Duodenal mucosa (tissue), 2 donors: ENCODE measurements at regions not wholly inside any gene's neighbourhood (a gene's known extent, or its start where the extent isn't known, plus 50 kb on each side); places are given as distances from the start of the nearest gene placed in this dataset.
"Not testable (repeated sequence)": the region's sequence is repeated elsewhere in the genome, so short reads cannot be mapped to it uniquely, and the experiment has no call there.

Source experiments
- H3K27ac ChIP-seq: one replicate; pipeline ENCODE4 v1.7.0; 2013; ENCODE audit warnings: low read depth, low read length
- H3K27me3 ChIP-seq, 2 donors: one replicate each; pipeline ENCODE4 v1.7.0; 2013; ENCODE audit warnings: low read length in 2 of 2, control low read depth in 1 of 2; ENCODE audit not compliant: insufficient read depth in 2 of 2, control insufficient read depth in 1 of 2
- H3K36me3 ChIP-seq, 2 donors: one replicate each; pipeline ENCODE4 v1.7.0; 2013; ENCODE audit warnings: low read length in 2 of 2, control low read depth in 1 of 2; ENCODE audit not compliant: insufficient read depth in 2 of 2, control insufficient read depth in 1 of 2
- H3K4me1 ChIP-seq, 2 donors: one replicate each; pipeline ENCODE4 v1.7.0; 2013; ENCODE audit warnings: low read length in 2 of 2, control low read depth in 1 of 2; ENCODE audit not compliant: insufficient read depth in 2 of 2, control insufficient read depth in 1 of 2
- H3K4me3 ChIP-seq, 2 donors: one replicate each; pipeline ENCODE4 v1.7.0; 2013; ENCODE audit warnings: low read length in 2 of 2, low read depth in 1 of 2
- H3K9ac ChIP-seq, 2 donors: one replicate each; pipeline ENCODE4 v1.7.0; 2013; ENCODE audit warnings: low read length in 2 of 2, low read depth in 1 of 2
- H3K9me3 ChIP-seq, 2 donors: one replicate each; pipeline ENCODE4 v1.7.0; 2013; ENCODE audit warnings: low read length in 2 of 2, control low read depth in 1 of 2; ENCODE audit not compliant: control insufficient read depth in 1 of 2

DNA sequence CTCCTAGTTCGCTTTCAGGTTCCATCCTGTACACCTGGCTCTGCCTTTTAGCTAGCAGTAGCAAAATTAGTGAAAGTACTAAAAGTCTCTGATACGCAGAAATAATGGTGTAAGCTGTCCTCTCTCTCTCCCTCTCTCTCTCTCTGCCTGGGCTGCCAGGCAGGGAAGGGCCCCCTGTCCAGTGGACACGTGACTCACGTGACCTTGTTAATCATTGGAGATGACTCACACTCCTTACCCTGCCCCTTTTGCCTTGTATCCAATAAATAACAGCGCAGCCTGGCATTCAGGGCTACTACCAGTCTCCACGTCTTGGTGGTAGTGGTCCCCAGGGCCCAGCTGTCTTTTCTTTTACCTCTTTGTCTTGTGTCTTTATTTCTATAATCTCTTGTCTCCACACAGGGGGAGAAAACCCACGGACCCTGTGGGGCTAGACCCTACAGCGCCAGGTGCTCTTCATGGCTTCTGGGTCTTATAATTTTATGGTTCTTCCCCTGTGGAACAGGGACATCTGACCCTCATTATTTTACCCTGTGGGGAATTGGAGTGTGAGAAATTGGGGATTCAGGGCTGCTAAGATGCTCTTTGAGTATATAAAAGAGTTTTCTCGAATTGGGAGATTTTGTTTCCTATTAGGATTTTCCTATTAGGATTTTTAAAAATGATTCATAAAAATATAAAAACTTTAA is 1348.2 kb downstream of the GATA3 start:
- not testable (repeated sequence) for H3K9me3 ChIP-seq, H3K4me3 ChIP-seq, H3K9ac ChIP-seq, H3K27ac ChIP-seq, H3K36me3 ChIP-seq, H3K4me1 ChIP-seq, H3K27me3 ChIP-seq

DNA sequence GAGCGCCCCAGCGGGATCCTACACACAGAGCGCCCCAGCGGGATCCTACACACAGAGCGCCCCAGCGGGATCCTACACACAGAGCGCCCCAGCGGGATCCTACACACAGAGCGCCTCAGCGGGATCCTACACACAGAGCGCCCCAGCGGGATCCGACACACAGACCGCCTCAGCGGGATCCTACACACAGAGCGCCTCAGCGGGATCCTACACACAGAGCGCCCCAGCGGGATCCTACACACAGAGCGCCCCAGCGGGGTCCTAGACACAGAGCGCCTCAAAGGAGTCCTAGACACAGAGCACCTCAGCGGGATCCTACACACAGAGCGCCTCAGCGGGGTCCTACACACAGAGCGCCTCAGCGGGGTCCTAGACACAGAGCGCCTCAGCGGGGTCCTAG is 1352.7 kb downstream of the GATA3 start:
- not testable (repeated sequence) for H3K36me3 ChIP-seq, H3K9ac ChIP-seq, H3K4me3 ChIP-seq, H3K4me1 ChIP-seq, H3K27ac ChIP-seq, H3K9me3 ChIP-seq, H3K27me3 ChIP-seq

DNA sequence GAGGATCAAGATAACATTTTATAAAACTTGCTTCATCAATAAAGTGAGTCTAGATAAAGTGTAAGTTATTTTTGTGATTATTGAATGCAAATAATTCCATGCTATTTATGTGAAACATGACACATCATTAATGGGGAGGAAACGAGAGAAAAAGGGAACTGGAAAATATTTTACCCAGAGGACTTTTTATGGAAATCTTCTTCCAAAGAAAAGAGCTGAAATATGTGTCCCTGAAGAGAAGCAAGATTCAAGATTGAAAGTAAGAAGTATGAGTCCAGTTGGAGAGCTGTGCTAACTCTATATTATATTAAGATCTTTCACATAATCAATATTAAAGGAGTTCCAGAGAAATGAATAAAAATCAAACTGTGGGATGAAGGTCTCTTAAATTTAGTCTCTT is 1361.8 kb downstream of the GATA3 start:
- no peak overlapping the region for H3K27ac ChIP-seq
- H3K9ac ChIP-seq, result no peak overlapping the region
- H3K4me1 ChIP-seq, result no peaks in the 10 kb centered on the region
- H3K9me3 ChIP-seq, result no peaks in the 10 kb centered on the region
- no peaks in the 10 kb centered on the region for H3K36me3 ChIP-seq
- no peak overlapping the region for H3K4me3 ChIP-seq
- no peaks in the 10 kb centered on the region for H3K27me3 ChIP-seq

DNA sequence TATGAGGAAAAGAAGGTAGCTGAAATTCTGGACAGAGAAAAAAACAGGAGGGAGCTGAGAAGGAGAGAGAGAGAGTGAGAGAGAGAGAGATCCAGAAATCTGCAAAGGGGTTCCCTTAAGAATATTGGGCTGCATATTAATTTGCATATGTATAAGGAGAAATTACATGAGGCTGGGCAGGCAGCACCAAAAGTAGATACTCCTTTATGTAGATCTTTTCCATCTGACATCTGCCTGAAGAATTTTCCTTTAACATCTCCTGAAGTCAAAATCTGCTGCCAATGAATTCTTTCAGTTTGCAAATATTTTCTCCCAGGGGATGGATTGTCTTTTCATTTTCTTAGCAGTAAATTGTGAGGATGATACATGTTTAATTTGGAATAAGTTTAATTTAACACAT is 1365.3 kb downstream of the GATA3 start:
- Histone ChIP-seq H3K27me3 (no peaks in the 10 kb centered on the region), H3K4me1 (no peaks in the 10 kb centered on the region), H3K27ac (no peak overlapping the region), H3K4me3 (no peak overlapping the region), H3K9ac (no peak overlapping the region), H3K9me3 (no peaks in the 10 kb centered on the region), H3K36me3 (no peaks in the 10 kb centered on the region)

DNA sequence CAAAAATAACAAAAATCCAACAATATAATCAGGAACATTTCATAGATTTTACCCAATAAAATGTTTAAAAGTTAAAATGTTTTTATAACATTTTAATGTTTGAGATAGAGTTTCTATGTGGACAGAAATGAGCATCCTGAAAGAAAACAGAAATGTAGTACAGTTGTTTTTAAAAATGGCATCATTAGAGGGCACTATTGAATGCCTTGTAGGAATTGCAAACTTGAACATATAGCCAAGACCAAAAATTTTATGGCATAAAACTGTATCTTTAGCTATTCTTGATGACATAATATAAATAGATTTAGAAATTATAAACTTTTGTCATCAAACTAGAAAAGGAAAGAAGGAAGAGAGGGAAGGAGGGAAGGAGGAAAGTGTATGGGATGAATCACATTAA is 1372.7 kb downstream of the GATA3 start:
- Histone ChIP-seq H3K4me3 (no peak overlapping the region), H3K4me1 (no peaks in the 10 kb centered on the region), H3K27me3 (no peaks in the 10 kb centered on the region), H3K27ac (no peak overlapping the region), H3K36me3 (no peaks in the 10 kb centered on the region), H3K9me3 (peaks cover 0 to 2% of the 10 kb centered on the region in 2 donors), H3K9ac (no peak overlapping the region)

DNA sequence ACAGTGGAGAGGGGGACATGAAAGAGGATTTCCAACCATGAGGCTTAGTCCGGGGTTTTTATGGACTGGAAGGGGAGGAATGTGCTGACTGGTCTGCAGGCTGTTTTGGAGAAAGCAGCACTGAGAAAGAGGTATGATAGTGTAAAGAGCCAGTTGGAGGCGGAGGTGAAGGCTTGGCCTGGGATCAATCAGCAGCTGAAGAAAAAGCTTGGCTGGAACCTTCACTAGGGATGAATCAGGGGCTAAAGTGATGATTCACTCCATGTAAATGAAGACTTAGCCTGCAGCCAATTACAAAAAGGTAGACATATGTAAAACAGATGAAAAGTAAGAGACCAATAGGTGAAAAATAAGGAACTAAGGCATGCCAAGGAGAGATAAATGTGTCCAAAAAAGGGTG is 1382.6 kb downstream of the GATA3 start:
- Histone ChIP-seq H3K27ac (no peak overlapping the region), H3K4me3 (no peak overlapping the region), H3K9ac (no peak overlapping the region), H3K27me3 (no peaks in the 10 kb centered on the region), H3K9me3 (peaks cover 0 to 9% of the 10 kb centered on the region in 2 donors), H3K36me3 (no peaks in the 10 kb centered on the region), H3K4me1 (no peaks in the 10 kb centered on the region)

DNA sequence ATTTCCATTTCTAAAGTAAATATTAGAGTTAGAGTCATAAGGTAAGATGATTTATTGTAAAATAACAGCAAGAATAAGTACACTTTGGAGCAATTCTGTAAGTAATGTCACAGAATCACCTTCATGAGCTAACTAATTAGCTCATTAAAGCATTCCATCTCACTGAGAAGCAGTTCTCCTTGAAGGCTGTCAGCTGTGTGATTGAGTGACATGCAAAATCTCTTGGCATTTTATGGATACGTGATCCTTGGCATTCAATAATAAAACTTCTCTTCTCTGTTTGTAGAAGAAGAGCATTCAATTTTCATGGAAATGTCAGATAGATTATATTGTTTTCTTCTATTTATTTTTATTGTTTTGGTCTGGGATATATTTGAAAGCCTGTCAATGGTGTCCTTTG is 1389.3 kb downstream of the GATA3 start:
- no peak overlapping the region for H3K27ac ChIP-seq
- no peaks in the 10 kb centered on the region for H3K27me3 ChIP-seq
- H3K9me3 ChIP-seq, result no peaks in the 10 kb centered on the region
- no peaks in the 10 kb centered on the region for H3K4me1 ChIP-seq
- no peaks in the 10 kb centered on the region for H3K36me3 ChIP-seq
- no peak overlapping the region for H3K9ac ChIP-seq
- H3K4me3 ChIP-seq, result no peak overlapping the region

DNA sequence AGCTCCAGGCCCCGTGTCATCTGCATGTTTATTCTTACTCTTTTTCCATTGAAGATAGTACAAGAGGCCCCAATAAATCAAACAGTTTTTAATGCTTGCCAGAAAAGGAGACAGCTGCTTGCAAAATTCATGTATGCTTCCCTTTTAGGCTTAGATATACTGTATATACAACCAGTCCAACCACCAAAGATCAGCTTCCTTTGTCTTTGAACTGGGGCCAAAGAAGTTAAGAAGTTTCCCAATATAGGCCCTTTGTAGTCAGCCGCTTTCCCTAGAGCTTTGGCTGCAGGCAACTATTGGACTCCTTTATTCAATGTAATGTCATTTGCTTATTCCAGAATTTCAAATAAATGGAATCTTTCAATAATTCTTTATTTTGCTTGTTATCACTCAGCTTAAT is 1395.0 kb downstream of the GATA3 start:
- H3K9ac ChIP-seq, result no peak overlapping the region
- peaks cover 0 to 9% of the 10 kb centered on the region in 2 donors for H3K9me3 ChIP-seq
- H3K4me3 ChIP-seq, result no peak overlapping the region
- no peaks in the 10 kb centered on the region for H3K4me1 ChIP-seq
- no peaks in the 10 kb centered on the region for H3K36me3 ChIP-seq
- no peak overlapping the region for H3K27ac ChIP-seq
- H3K27me3 ChIP-seq, result no peaks in the 10 kb centered on the region

DNA sequence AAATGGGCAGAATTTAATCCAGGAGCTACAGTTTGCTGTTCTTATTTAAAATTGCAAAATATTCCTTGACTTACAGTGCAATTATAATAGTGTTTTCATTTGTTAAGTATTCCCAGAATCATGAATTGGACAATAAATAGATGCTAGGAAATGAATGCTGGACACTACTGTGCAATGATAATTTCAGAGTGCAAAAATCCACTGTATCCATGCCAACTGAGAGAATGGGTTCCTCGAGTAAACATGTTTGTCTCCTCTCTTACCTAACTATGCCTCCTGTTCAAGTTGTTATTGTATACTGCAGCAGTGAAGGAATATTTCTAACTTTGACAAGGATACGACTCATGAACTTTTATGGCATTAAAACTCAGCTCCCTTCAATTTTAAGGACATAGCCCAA is 1396.3 kb downstream of the GATA3 start:
- Histone ChIP-seq H3K9ac (no peak overlapping the region), H3K4me1 (no peaks in the 10 kb centered on the region), H3K4me3 (no peak overlapping the region), H3K9me3 (peaks cover 0 to 10% of the 10 kb centered on the region in 2 donors), H3K27ac (no peak overlapping the region), H3K36me3 (no peaks in the 10 kb centered on the region), H3K27me3 (no peaks in the 10 kb centered on the region)

DNA sequence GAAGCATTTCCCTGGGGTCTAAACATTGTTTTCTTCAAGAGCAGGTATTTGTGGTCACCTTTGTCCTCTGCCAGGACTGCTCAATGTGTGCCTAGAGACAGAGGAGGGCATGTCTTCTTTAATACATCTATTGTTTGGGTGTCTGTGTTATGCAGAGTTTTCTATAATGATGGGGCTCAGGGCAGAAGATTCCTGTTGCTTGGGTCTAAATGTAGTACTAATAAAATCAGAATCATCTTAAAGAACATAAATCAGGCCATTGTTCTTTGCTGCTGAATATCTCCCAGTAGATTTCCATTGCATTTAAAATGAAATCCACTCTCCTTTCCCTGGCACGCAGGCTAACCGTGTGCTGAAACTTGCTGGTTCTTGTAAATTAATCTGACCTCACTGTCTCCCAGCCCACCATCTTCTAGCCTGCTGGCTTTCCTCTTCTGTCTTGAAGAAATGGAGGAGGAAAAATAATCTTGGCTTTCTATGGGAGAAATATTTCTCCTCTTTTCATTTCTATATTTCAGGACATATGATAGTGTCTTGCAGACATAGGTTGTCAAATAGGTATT is 1396.8 kb downstream of the GATA3 start:
- no peaks in the 10 kb centered on the region for H3K4me1 ChIP-seq
- H3K4me3 ChIP-seq, result no peak overlapping the region
- H3K27me3 ChIP-seq, result no peaks in the 10 kb centered on the region
- no peak overlapping the region for H3K9ac ChIP-seq
- no peak overlapping the region for H3K27ac ChIP-seq
- H3K36me3 ChIP-seq, result no peaks in the 10 kb centered on the region
- peaks cover 1 to 10% of the 10 kb centered on the region in 2 donors for H3K9me3 ChIP-seq
